ENCODE measurements at regions not wholly inside any gene's neighbourhood (a gene's known extent, or its start where the extent isn't known, plus 50 kb on each side); places are given as distances from the start of the nearest gene placed in this dataset.

- TF ChIP-seq CTCF (conservative IDR thresholded peaks at IDR 0.05): no peak
- peak overlapping the region; percentile 88 for H3K27ac ChIP-seq
Measured at GRCh38 chr2:114066186-114066747, 176.4 kb downstream of the ACTR3 start.

GRCh38 chr2:114068438-114068837 lies 178.5 kb downstream of the ACTR3 start:
- no peak for TF ChIP-seq CTCF (conservative IDR thresholded peaks at IDR 0.05)
- H3K27ac ChIP-seq: peak overlapping the region; percentile 88

- H3K27ac ChIP-seq: no peak overlapping the region
- TF ChIP-seq CTCF (conservative IDR thresholded peaks at IDR 0.05): no peak
Measured at GRCh38 chr2:114076961-114077360, 187.1 kb downstream of the ACTR3 start.

- no peak for TF ChIP-seq CTCF (conservative IDR thresholded peaks at IDR 0.05)
- no peak overlapping the region for H3K27ac ChIP-seq
Measured at GRCh38 chr2:114079366-114080004, 189.6 kb downstream of the ACTR3 start.

GRCh38 chr2:114082731-114083433 lies 193.0 kb downstream of the ACTR3 start:
- no peak for TF ChIP-seq CTCF (conservative IDR thresholded peaks at IDR 0.05)
- peak overlapping the region; percentile 54 for H3K27ac ChIP-seq

- no peak for TF ChIP-seq CTCF (conservative IDR thresholded peaks at IDR 0.05)
- peak overlapping the region; percentile 54 for H3K27ac ChIP-seq
Measured at GRCh38 chr2:114083717-114084387, 194.0 kb downstream of the ACTR3 start.

- no peak for TF ChIP-seq CTCF (conservative IDR thresholded peaks at IDR 0.05)
- H3K27ac ChIP-seq: no peak overlapping the region
Measured at GRCh38 chr2:114085238-114085637, 195.3 kb downstream of the ACTR3 start.
